IMR-90 (cell line): ENCODE measurements at regions not wholly inside any gene's neighbourhood (a gene's known extent, or its start where the extent isn't known, plus 50 kb on each side); places are given as distances from the start of the nearest gene placed in this dataset.
A peak's percentile ranks its signal among the peaks of the same experiment; 100 is the strongest.

Source experiments
- ATAC-seq: fragments of 200-7000 bp; cut with Tn5 transposase; 2 replicates; pipeline ENCODE4 v1.9.1; 2020; ENCODE audit warnings: low read depth, mild to moderate bottlenecking, moderate library complexity
- BruUV-seq: library from RNA; stranded (reverse); fragments of 400-500 nt; replicated peaks from 2 replicates; lab custom pipeline; 2021; lab: Mats Ljungman, UMichigan
- CTCF ChIA-PET: fragments of 300-600 bp; formaldehyde crosslinking; extraction: SDS; loops from one replicate; lab custom pipeline; 2021; ENCODE audit warnings: antibody characterized with exemption; lab: Yijun Ruan, JAX
- POLR2A ChIA-PET: fragments of 300-600 bp; sonication (Branson Sonifier 250); formaldehyde crosslinking; loops from one replicate; lab custom pipeline; 2022; ENCODE audit warnings: antibody characterized with exemption; ENCODE audit not compliant: unreplicated experiment; lab: Charles Lee
- DNase-seq: peaks from one replicate; pipeline ENCODE4 v3.0.0; 2013
- H2AFZ ChIP-seq: replicated peaks from 2 replicates; pipeline ENCODE3; 2013; ENCODE audit warnings: low read length, mild to moderate bottlenecking; ENCODE audit not compliant: poor library complexity
- H2AK5ac ChIP-seq: 2 replicates; pipeline ENCODE4 v1.6.1; 2013; ENCODE audit warnings: low read depth, low read length, inconsistent platforms
- H2AK9ac ChIP-seq: replicated peaks from 2 replicates; pipeline ENCODE3; 2013; ENCODE audit warnings: mild to moderate bottlenecking, low read depth, low read length, moderate library complexity; ENCODE audit not compliant: poor library complexity
- H2BK120ac ChIP-seq: 2 replicates; pipeline ENCODE4 v1.6.1; 2013; ENCODE audit warnings: low read depth, low read length, inconsistent platforms
- H2BK15ac ChIP-seq: 3 replicates; pipeline ENCODE4 v1.6.1; 2013; ENCODE audit warnings: low read depth, low read length, inconsistent platforms
- H2BK20ac ChIP-seq: 2 replicates; pipeline ENCODE4 v1.6.1; 2013; ENCODE audit warnings: low read depth, mild to moderate bottlenecking, inconsistent platforms, low read length, moderate library complexity
- H2BK5ac ChIP-seq: 2 replicates; pipeline ENCODE4 v1.6.1; 2013; ENCODE audit warnings: mild to moderate bottlenecking, low read depth, low read length, inconsistent platforms; ENCODE audit not compliant: poor library complexity, severe bottlenecking
- H3K14ac ChIP-seq: replicated peaks from 2 replicates; pipeline ENCODE4 v1.6.1; 2013; ENCODE audit warnings: low read depth, low read length, inconsistent platforms
- H3K18ac ChIP-seq: 2 replicates; pipeline ENCODE4 v1.6.1; 2013; ENCODE audit warnings: low read depth, low read length, control low read depth
- H3K23ac ChIP-seq: 2 replicates; pipeline ENCODE4 v1.6.1; 2013; ENCODE audit warnings: low read depth, low read length, inconsistent platforms
- H3K27ac ChIP-seq: 2 replicates; pipeline ENCODE4 v1.5.1; 2013; ENCODE audit warnings: mild to moderate bottlenecking, control low read depth, low read length; ENCODE audit not compliant: insufficient read depth
- H3K27me3 ChIP-seq: 2 replicates; pipeline ENCODE4 v1.6.1; 2013; ENCODE audit warnings: low read length; ENCODE audit not compliant: control insufficient read depth, insufficient read depth
- H3K36me3 ChIP-seq: 2 replicates; pipeline ENCODE4 v1.6.1; 2013; ENCODE audit warnings: low read length, mixed read lengths; ENCODE audit not compliant: control insufficient read depth, insufficient read depth
- H3K4ac ChIP-seq: 2 replicates; pipeline ENCODE4 v1.6.1; 2013; ENCODE audit warnings: low read depth, low read length, inconsistent platforms
- H3K4me1 ChIP-seq: 2 replicates; pipeline ENCODE4 v1.6.1; 2013; ENCODE audit warnings: low read length, mixed read lengths; ENCODE audit not compliant: control insufficient read depth, insufficient read depth
- H3K4me2 ChIP-seq: 2 replicates; pipeline ENCODE4 v1.6.1; 2013; ENCODE audit warnings: low read depth, mild to moderate bottlenecking, control low read depth, low read length, moderate library complexity
- H3K4me3 ChIP-seq: 2 replicates; pipeline ENCODE4 v1.5.1; 2013; ENCODE audit warnings: low read depth, mild to moderate bottlenecking, control low read depth, low read length, moderate library complexity; ENCODE audit not compliant: insufficient read depth
- H3K56ac ChIP-seq: 2 replicates; pipeline ENCODE4 v1.6.1; 2013; ENCODE audit warnings: low read length, inconsistent platforms; ENCODE audit not compliant: insufficient read depth; ENCODE audit errors: extremely low read depth
- H3K79me1 ChIP-seq, 2 experiments: 2 replicates each; pipeline ENCODE4 v1.6.1; 2013; ENCODE audit warnings: low read length in 2 of 2, inconsistent platforms in 1 of 2, low read depth in 1 of 2
- H3K9ac ChIP-seq: 2 replicates; pipeline ENCODE4 v1.6.1; 2013; ENCODE audit warnings: low read depth, low read length, control low read depth
- H3K9me1 ChIP-seq: 2 replicates; pipeline ENCODE4 v1.6.1; 2013; ENCODE audit warnings: low read length, inconsistent platforms; ENCODE audit not compliant: insufficient read depth
- H3K9me3 ChIP-seq: 2 replicates; pipeline ENCODE4 v1.6.1; 2013; ENCODE audit warnings: low read length; ENCODE audit not compliant: control insufficient read depth, insufficient read depth
- H4K20me1 ChIP-seq: 2 replicates; pipeline ENCODE4 v1.6.1; 2013; ENCODE audit warnings: low read length, inconsistent platforms; ENCODE audit not compliant: insufficient read depth
- H4K5ac ChIP-seq: 2 replicates; pipeline ENCODE4 v1.6.1; 2013; ENCODE audit warnings: mild to moderate bottlenecking, low read depth, low read length, control low read depth
- H4K8ac ChIP-seq, 2 experiments: 2 replicates each; pipeline ENCODE4 v1.6.1; 2013; ENCODE audit warnings: low read depth in 2 of 2, low read length in 2 of 2, control low read depth in 1 of 2, inconsistent platforms in 1 of 2
- H4K91ac ChIP-seq: 2 replicates; pipeline ENCODE4 v1.6.1; 2013; ENCODE audit warnings: low read depth, low read length, inconsistent platforms; ENCODE audit not compliant: insufficient read depth
- CEBPB ChIP-seq: IDR thresholded peaks from 2 replicates; pipeline ENCODE4 v1.6.1; 2012; ENCODE audit warnings: low read depth, low read length, improper control_type of control experiment
- ELK1 ChIP-seq: fragments of 150-350 bp; IDR thresholded peaks from 2 replicates; pipeline ENCODE4 v1.6.1; 2016; ENCODE audit warnings: low read depth, mild to moderate bottlenecking, low read length, moderate library complexity, borderline replicate concordance
- FOS ChIP-seq: fragments of 150-350 bp; IDR thresholded peaks from 2 replicates; pipeline ENCODE4 v1.6.1; 2016; ENCODE audit warnings: low read depth, low read length
- WGBS, 2 experiments: methylation state at CpG; one replicate each; pipeline versions ENCODE4 v1.1.5 to v1.1.7; 2013; ENCODE audit warnings: missing lambda C conversion rate in 2 of 2; ENCODE audit not compliant: insufficient read length in 1 of 2; ENCODE audit errors: extremely low coverage in 2 of 2; 5-methylcytosine and 5-hydroxymethylcytosine counted together
- dilution Hi-C: fragments of 300-500 bp; cut with HindIII; formaldehyde crosslinking; loops from one replicate; pipeline ENCODE4 v1.14.3; 2018; ENCODE audit warnings: low sequenced_read_pairs; ENCODE audit not compliant: unreplicated experiment
- in situ Hi-C: fragments of 300-500 bp; cut with MboI; formaldehyde crosslinking; loops from 3 replicates; pipeline ENCODE4 v1.14.3; 2019; ENCODE audit warnings: low sequenced_read_pairs, inconsistent platforms, mixed read lengths
- intact Hi-C: fragments of 100-400 bp; cut with micrococcal nuclease; formaldehyde crosslinking; loops from 2 replicates; pipeline ENCODE4 v1.10.0; 2022

GRCh38 chr1:193707271-193708021 lies 521.0 kb upstream of the B3GALT2 start:
- no peak overlapping the region; the same call in 1 of the 2 replicates for H3K4me3 ChIP-seq
- CTCF ChIA-PET, result no interaction called here
- no peak overlapping the region for H4K91ac ChIP-seq
- WGBS, 2 experiments, result no CpG with 5 or more reads among the region's 2 CpGs
- H3K56ac ChIP-seq, result no peak overlapping the region; the same call in 1 of the 2 replicates
- no peak overlapping the region for H2AK9ac ChIP-seq
- no peak overlapping the region for H3K9ac ChIP-seq
- intact Hi-C loops (no loop called here), dilution Hi-C loops (no loop called here), in situ Hi-C loops (no loop called here)
- TF ChIP-seq CEBPB (peak; percentile 99), ELK1 (no peak), FOS (peak; percentile 33; the same call in 1 of the 2 replicates)
- H3K23ac ChIP-seq, result no peak overlapping the region
- BruUV-seq, result no TSS peak
- no peaks in the 10 kb centered on the region; the same call in 1 of the 2 replicates for H3K9me1 ChIP-seq
- H4K8ac ChIP-seq, result no peak overlapping the region; a peak in 1 of 4 replicates
- H2BK15ac ChIP-seq, result no peak overlapping the region
- H4K5ac ChIP-seq, result no peak overlapping the region; the same call in 1 of the 2 replicates
- H3K18ac ChIP-seq, result peak overlapping the region; percentile 93; the same call in 1 of the 2 replicates
- 0 out of 2 replicates have a peak overlapping the region, but pooled peaks have one; percentile 2 for H3K27ac ChIP-seq
- no peak overlapping the region for H3K4ac ChIP-seq
- peak overlapping the region; percentile 83 for H2BK5ac ChIP-seq
- no peak overlapping the region for H2BK20ac ChIP-seq
- peaks cover 3% of the 10 kb centered on the region; the same call in 1 of the 2 replicates for H3K9me3 ChIP-seq
- no peaks in the 10 kb centered on the region for H3K27me3 ChIP-seq
- no peak overlapping the region for H2AK5ac ChIP-seq
- H3K4me2 ChIP-seq, result peak overlapping the region; percentile 89
- POLR2A ChIA-PET, result interaction anchor here (0.5 kb wide), 1 partner anchor 53 kb away, joined by 3 read pairs; no protein-coding TSS in a partner anchor
- H2AFZ ChIP-seq, result no peak overlapping the region
- H4K20me1 ChIP-seq, result no peaks in the 10 kb centered on the region
- peak overlapping the region; percentile 45; the same call in 1 of the 2 replicates for H2BK120ac ChIP-seq
- H3K14ac ChIP-seq, result no peak overlapping the region
- H3K4me1 ChIP-seq, result peaks cover 6% of the 10 kb centered on the region
- ATAC-seq (peak; percentile 87), DNase-seq (peak; percentile 75)
- H3K36me3 ChIP-seq, result no peaks in the 10 kb centered on the region
- H3K79me1 ChIP-seq, result no peaks in the 10 kb centered on the region
